Cerebellar cortex (tissue), 1 donor: ENCODE measurements at regions not wholly inside any gene's neighbourhood (a gene's known extent, or its start where the extent isn't known, plus 50 kb on each side); places are given as distances from the start of the nearest gene placed in this dataset.

Source experiments
- DNase-seq: peaks from one replicate; pipeline ENCODE4 v3.0.0-alpha.2; 2015; ENCODE audit warnings: low spot score

GRCh38 chr18:38310936-38311335 lies 745.3 kb upstream of the CELF4 start:
- no peak for DNase-seq

GRCh38 chr18:38307914-38308313 lies 742.3 kb upstream of the CELF4 start:
- DNase-seq: peak; percentile 77

- peak; percentile 91 for DNase-seq
These were observed 740.4 kb upstream of the CELF4 start for GRCh38 chr18:38305961-38306360.

GRCh38 chr18:38301621-38302020 lies 736.0 kb upstream of the CELF4 start:
- DNase-seq: no peak

- DNase-seq: peak; percentile 87
These were observed 732.3 kb upstream of the CELF4 start for GRCh38 chr18:38297910-38298309.

GRCh38 chr18:38290229-38290628 lies 724.6 kb upstream of the CELF4 start:
- DNase-seq: no peak

- no peak for DNase-seq
These were observed 719.4 kb upstream of the CELF4 start for GRCh38 chr18:38284972-38285371.

- DNase-seq: no peak
These were observed 697.5 kb upstream of the CELF4 start for GRCh38 chr18:38263066-38263465.

- DNase-seq: peak; percentile 96
These were observed 697.1 kb upstream of the CELF4 start for GRCh38 chr18:38262661-38263060.

GRCh38 chr18:38257661-38258060 lies 692.1 kb upstream of the CELF4 start:
- no peak for DNase-seq

- DNase-seq: no peak
These were observed 690.8 kb upstream of the CELF4 start for GRCh38 chr18:38256366-38256765.

- DNase-seq: no peak
These were observed 685.4 kb upstream of the CELF4 start for GRCh38 chr18:38250971-38251370.

GRCh38 chr18:38244480-38244879 lies 678.9 kb upstream of the CELF4 start:
- DNase-seq: peak; percentile 88

GRCh38 chr18:38243291-38243690 lies 677.7 kb upstream of the CELF4 start:
- DNase-seq: no peak

GRCh38 chr18:38241736-38242135 lies 676.1 kb upstream of the CELF4 start:
- no peak for DNase-seq

- no peak for DNase-seq
These were observed 675.6 kb upstream of the CELF4 start for GRCh38 chr18:38241216-38241615.

GRCh38 chr18:38239606-38240005 lies 674.0 kb upstream of the CELF4 start:
- DNase-seq: no peak

- DNase-seq: peak; percentile 84
These were observed 672.2 kb upstream of the CELF4 start for GRCh38 chr18:38237796-38238195.

GRCh38 chr18:38221476-38222100 lies 656.0 kb upstream of the CELF4 start:
- DNase-seq: peak; percentile 38

- DNase-seq: no peak
These were observed 633.4 kb upstream of the CELF4 start for GRCh38 chr18:38198956-38199355.

- DNase-seq: no peak
These were observed 632.9 kb upstream of the CELF4 start for GRCh38 chr18:38198526-38198925.

GRCh38 chr18:38186491-38186890 lies 620.9 kb upstream of the CELF4 start:
- DNase-seq: no peak

- DNase-seq: peak; percentile 8
These were observed 609.0 kb upstream of the CELF4 start for GRCh38 chr18:38174594-38174993.

- DNase-seq: no peak
These were observed 608.6 kb upstream of the CELF4 start for GRCh38 chr18:38174173-38174572.

GRCh38 chr18:38170845-38171244 lies 605.2 kb upstream of the CELF4 start:
- DNase-seq: no peak
